ENCODE measurements at regions not wholly inside any gene's neighbourhood (a gene's known extent, or its start where the extent isn't known, plus 50 kb on each side); places are given as distances from the start of the nearest gene placed in this dataset.

DNA sequence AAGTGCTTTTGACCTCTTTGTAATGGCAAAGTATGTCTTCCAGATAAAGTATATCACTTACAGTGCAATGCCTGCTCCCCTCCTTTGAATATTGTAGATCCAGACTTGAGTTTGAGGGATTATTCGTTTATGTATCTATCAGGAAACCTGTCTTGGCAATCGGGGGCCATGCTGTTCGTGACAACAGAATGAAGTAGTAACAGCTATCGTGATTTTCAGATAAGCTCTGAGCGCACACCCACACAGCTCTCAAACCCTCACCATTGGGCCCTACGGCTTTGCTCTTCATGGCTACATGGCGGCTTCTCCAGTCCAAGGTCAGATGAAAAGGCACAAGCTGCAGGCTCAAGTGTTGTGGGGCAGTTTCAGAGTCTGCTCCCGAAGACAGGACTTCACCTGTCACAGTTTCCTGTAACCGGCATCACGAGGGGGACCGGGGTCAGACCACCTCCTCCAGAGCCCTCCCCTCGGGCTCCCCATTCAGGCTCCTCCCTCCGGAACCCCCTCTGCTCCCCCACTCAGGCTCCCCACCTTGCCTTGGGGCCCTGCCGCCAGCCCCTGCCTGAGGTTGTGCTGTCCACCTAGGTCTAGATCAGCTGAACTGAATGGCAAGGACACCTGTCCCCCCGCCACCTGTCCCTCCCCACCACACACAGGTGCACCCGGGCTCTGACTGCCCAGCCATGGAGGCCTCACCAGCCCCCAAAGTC is 292.5 kb upstream of the SALL3 start:
- DNase-seq (ENCODE audit: low read depth) = no peak

DNA sequence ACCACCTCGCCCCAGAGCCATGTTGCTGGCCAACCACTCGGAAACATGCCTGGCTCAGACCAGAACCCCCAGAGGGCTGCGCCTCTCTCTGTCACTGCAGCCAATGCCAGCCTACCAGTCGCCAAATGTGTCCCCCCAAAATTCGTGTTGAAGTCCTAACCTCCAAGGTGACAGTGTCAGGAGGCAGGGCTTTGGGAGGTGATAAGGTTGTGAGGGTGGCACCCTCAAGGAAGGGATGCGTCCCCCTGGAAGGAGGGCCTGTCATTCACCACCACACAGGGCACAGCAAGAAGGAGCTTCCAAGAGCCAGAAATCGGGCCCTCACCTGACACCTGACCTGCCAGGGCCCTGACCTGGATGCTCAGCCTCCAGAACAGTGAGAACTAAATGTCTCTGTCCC is 291.9 kb upstream of the SALL3 start:
- no peak for DNase-seq (ENCODE audit: low read depth)

DNA sequence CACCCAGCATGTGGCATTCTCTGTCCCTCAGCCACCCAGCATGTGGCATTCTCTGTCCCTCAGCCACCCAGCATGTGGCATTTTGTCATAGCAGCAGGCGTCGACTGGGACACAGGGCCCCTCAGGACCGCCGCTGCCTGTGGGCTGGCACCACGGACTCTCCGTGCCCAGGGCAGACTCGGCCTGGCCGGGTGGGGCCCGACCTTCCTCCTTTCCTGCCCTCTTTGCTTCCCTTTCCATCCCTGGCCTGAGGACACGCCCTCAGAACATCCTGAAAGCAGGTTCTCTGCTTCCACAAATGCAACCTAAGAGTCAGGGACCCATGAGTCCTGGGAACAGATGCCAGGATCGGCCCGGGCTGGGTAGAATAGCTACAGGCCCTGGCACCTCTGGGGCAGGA is 291.4 kb upstream of the SALL3 start:
- DNase-seq (ENCODE audit: low read depth) = no peak

DNA sequence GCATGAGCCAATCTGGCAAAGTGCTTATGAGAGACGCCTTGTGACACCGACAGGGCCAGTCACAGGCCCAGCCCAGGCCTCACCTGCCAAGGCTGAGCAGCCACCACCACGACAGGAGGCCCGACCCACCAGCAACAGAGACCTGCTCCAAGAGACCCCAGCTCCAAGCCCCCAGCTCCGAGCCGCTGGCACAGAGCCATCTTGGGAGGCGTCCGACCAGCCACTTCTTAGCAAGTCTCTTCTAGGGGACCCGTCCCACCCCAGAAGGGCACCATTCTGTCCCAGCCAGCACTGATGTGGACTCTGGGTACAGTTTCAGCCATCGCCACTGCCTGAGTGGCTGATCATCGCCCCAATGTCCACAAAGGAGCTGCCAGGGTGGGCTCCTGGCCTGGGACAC is 290.7 kb upstream of the SALL3 start:
- DNase-seq (ENCODE audit: low read depth) = no peak

DNA sequence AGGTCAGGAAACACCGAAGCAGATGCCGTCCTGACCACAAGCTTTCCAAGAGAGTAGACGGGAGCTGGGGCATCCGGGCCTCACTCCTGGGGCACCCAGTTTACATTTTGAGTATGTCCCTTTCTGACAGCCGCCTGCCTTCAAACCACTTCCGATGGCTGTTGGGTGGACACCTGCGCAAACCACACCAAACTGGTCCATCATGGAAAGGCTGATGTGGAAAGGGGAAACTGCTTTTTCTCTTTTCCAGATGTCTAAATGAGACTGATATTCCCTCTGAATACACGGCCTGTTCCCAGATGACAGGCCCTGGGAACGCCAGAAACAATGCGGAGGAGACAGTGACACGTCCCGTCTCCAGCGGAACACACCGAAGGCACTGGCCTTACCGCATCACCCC is 290.0 kb upstream of the SALL3 start:
- no peak for DNase-seq (ENCODE audit: low read depth)

DNA sequence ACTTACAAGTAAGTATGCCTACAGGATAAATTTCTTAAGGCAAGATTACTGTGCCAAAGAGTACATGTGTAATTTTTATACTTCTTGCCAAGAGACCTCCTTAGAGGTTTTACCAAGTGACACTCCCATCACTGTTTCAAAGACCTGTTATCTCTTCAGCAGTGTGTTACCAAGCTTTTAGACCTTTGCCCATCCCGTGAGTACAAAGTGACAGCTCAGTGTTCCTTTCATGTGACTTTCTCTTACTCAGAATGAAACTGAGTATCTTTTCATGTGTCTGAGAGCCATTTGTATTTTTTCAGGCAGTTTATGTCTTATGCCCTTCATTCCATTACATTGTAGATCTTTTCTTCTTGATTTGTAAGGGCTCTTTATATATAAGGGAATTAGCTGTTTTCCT is 287.5 kb upstream of the SALL3 start:
- DNase-seq (ENCODE audit: low read depth) = no peak

DNA sequence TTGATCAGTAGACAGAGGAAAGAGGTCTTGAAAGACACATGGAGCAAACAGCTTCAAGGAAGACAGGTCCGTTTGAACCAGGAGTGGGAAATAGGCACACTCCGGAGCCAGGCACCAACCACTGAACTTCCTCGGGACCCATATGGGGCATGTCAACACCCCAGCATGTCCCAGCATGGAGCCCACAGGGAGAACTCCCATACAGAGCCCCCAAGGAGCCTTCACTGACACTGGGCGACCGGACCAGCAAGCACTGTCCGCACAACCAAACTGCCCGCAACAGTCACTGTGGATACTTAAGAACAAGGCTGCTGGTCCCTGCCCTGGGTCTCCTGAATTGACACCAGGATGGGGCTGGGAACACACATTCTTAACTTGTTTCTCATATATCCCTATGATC is 286.2 kb upstream of the SALL3 start:
- DNase-seq (ENCODE audit: low read depth) = no peak

DNA sequence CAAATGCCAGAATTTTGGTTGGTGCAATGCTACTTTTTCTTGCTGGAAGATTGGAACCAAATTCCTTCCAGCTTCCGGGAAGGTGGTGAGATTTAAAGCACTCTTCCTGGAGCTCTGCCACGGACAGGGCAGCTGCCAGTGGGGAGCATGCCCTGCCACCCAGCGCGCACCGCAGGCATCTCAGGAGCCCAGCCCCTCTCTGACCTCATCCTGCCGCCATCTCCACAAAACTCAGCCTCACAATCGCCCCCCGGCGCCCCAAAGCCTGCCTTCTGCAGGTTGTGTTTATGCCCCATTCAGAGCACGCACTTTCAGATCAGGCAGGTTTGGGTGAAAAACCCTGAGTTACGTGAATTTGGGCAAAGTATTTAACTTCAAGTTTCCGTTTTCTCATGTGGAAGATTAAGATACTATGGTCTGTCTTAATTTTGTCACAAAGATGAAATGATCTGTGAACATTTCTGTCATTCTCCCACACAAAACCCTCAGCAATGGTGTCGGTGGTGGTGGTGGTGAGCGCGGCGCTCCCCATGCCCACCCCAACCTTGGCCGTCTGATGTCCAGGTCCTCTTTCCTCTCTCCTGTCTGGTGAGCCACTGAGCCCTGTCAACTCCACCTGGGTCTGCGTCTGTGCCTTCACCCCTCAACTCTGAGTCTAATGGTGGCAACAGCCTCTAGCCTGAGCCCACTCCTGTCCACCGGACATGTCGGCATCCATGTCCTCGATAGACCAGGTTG is 282.8 kb upstream of the SALL3 start:
- DNase-seq (ENCODE audit: low read depth) = no peak

DNA sequence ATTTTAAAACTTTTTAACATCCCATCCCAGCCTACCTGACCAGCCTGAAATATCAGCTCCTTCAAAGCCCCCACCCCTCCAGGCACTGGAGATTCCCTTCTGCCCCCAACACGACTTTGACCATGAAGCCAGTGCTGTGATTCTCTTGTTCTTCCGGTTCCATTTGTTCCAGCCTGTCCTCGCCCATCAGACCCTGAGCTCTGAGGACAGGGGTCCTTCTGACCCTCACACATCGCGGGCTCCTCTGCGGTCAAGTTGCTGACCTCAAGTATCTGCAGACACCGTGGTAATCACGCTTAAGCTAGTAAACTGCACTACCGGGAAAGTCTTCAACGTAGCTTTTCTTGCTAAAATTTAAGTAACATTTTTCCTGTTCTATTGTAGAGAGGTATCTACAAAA is 282.2 kb upstream of the SALL3 start:
- no peak for DNase-seq (ENCODE audit: low read depth)

DNA sequence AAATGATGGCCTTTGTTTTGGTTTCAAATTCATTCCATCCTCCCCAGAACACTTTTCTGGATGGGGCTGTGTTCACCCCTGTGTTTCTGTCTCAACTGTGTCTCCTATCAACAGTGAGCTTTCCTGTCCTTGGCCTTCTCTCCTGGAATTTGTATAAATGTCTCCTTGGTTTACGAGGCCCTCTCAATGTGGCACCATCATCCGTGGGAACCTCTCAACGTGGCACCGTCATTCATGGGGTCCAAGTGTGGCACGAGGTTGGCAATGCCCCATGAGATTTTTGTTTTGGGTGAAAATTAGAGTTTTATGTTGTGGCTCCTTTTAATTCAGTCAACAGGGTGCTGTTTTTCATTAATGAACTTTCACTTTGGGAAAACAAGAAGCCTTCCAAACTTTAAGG is 280.7 kb upstream of the SALL3 start:
- DNase-seq (ENCODE audit: low read depth) = no peak

DNA sequence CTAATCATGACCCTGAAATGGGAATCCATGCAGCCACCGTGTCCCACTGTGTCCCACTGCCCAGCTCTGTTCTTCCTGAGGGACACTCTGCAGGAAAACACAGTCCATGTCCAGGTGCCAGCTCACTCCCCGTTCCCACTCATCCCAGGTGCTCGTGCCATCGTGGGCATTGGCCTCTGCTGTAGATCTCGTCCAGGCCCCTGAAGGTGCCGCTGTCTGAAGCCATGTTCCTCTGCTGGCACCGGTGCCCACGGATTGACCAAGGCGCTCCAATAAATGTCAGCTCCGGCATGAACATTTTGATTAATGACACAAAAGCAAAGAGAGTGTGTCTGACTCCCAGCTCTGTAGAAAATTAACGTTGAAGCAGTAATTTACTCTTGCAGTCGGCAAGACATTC is 280.1 kb upstream of the SALL3 start:
- no peak for DNase-seq (ENCODE audit: low read depth)

DNA sequence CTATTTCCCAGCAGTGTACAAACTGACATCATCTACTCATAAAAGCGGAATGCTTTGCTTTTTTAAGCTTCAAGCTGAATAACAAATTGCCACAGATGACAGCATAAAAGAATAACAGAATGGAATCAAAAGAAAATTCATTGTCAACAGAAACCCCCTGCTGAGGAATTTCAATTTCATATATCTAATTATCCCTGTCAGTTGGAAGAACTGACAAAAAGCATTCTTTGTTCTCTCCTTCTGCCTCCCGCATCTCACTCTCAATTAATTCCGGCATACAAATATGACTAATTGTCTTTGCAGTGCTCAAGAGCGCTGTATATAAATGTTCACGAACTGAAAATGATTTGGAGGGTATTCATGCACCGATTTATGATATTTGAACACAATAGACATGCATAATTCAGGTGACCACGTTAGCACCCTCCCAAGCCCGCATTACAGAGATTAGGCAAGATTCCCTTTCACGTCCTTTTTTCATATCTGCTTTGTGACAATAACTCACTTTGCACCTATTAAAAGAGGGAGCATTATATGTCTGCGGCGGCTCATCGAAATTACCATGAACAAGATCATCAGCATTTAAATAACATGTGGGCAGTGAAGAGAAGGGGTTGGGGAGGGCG is 277.7 kb upstream of the SALL3 start:
- DNase-seq (ENCODE audit: low read depth) = no peak

DNA sequence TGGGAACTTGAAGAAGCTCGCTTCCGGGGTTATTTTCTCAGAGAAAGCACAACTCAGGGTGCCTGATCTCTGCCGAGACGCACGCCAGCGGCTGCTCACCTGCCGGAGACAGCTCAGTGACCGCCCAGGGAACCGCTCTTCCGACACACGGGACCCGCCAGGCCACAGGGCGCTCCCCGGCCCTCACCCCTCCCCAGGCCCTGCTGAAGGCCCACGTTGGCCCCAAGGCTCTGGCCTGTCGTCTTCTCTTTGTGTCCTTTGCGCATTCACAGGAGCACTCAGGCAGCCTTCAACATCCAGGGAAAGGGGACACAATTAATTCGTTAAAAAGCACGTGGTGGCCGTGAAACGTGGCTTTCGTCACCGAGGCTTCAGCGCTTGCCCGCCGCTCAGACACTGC is 276.3 kb upstream of the SALL3 start:
- DNase-seq (ENCODE audit: low read depth) = no peak

DNA sequence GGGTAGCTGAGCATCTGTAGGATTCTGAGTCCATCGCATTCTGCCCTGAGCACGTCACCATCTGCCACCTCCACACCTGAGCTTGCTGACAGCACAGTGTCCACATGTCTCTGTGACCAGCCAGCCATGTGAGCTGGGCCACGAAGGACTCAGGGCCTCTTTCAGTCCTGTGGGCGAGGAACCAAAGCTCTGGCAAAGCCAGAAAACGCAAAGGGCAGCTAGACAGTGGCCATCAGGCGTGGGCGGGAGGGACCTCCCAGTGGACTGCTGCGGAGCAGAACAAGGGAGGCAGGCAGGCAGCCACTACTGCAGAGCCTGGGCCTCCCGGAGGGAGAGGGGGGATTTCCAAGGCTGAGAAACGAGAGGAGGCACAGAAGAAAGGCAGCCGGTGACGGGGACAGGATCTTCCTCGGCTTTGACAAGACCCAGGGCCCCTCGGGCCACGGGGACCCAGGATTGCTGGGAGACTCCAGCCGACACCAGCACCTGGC is 274.6 kb upstream of the SALL3 start:
- DNase-seq (ENCODE audit: low read depth) = no peak

DNA sequence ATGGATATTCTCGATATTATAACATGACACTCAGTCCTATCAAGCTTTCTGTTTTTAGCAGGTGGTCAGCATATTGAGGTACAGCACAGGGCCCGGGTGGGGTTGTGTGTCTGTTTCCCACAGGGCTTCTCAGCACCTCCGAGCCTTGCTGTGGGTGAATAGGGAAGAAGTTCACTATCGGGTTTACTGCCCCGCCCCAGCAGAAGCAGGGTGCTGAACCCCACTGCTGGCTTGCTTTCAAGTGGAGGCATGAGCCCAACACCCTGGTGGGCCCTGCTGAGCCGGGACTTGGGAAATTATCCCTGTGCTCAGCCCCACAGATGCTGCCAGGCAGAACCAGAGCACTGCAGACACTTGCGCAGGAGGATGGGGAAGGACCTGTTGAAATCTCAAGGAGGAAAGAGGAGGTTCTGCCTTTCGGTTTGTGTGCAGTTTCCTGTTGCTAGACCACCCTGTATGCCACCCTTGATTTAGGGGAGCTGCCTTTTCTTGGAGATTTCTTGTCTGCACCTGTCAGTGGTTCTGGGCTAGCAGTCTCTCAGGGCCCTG is 270.3 kb upstream of the SALL3 start:
- no peak for DNase-seq (ENCODE audit: low read depth)

DNA sequence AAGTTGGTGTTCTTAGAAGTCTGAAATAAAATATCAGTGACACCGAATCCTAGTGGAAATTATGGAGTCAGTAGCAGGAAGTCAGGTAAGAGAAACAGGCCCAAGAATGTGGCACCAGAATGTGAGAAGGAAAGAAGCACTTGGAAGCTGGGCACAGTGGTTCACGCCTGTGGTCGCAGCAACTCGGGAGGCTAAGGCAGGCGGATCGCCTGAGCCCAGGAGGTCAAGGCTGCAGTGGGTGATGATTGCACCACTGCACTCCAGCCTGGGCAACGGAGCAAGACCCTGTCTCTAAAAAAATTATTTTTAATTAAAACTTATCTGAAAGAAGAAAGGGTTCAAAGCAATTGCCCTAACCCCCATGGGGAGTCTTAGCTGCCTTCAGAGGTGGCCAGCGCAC is 268.3 kb upstream of the SALL3 start:
- DNase-seq (ENCODE audit: low read depth) = no peak

DNA sequence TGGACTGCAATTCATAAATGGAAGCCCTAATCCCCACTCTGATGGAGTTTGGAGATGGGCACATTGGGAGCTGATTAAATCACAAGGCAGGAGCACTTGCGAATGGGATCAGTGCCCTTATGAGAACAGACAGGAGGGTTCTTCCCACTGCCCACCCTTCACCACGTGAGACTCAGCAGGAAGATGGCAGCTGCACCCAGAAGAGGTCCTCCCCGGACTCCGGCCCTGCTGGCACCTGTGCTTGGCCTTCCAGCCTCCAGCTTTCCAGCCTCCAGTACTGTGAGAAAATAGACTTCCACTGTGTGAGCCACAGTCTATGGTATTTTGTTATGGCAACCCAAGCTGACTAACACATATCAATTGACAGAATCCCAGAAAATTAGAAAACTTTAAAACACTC is 267.6 kb upstream of the SALL3 start:
- DNase-seq (ENCODE audit: low read depth) = no peak

DNA sequence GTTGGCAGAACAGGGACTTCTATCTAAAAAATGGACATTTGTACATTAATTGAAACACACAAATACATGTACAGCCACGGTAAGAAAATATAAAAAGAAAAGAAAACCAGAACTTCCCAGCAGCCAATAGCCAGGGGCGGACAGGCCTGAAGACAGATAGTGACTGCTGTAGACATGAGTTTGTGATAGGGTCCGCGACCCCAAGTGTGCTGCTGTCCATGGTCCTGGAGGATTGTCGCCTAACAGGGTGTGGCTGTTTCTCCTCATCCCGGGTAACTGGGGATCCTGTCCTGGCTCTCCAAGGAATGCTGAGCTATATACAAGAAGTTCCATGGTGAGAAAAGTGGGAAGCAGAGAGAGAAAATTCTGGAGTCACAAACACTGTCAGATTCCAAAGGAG is 266.5 kb upstream of the SALL3 start:
- no peak for DNase-seq (ENCODE audit: low read depth)

DNA sequence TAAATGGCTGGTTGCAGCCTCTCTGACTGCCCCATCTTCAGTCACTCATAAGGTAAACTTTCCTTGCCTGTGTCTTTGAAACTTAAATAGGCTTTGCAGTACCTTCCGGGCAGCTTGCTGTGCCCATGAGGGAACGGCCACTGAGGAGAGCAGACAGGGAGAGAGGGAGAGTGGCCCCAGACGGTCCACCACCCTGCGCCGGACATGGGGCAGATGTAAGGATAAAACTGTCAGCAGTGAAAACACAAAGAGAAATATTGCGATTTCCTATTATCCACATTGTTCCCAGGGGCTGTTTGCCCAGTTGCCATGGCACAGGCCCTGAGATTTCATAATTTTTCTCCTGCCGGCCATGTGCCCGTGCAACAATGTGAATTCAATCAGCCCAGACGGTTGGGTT is 265.9 kb upstream of the SALL3 start:
- DNase-seq (ENCODE audit: low read depth) = no peak

DNA sequence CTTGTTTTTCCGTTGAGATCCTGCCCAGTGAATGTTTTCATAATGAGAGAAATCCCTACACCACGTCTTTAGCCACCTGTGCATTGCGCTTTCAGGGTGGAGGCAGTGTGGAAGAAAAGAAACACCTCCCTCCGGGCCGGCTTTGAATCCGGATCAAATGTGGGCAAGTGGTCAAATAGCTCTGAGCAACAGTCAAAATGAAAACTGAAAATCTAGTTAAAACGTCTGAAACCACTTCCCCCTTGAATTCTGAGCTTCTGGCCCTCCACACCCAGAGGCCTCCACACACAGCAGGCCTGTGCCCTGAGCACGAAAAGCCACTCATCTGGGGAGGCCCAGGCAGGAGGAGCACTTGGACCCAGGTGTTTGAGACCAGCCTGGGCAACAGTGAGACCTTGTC is 263.6 kb upstream of the SALL3 start:
- no peak for DNase-seq (ENCODE audit: low read depth)

DNA sequence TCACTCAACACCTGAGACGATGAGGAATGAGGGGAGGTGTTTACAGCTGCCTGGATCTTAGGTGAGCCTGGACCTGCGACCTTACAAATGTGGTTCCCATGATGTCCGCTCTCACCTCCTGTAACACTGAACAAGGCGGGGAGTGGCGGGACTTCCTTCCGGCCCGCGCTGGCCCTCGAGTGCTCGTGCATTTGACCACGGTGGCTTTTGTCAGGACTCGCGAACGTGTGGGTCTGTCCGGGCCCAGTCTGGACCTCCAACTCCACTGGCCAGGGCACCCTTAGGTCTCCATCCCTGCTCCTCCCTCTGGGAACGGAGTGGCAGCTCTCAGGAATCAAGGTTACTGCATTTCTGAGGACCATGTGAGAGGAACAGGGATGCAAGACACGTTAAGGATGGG is 263.0 kb upstream of the SALL3 start:
- no peak for DNase-seq (ENCODE audit: low read depth)

DNA sequence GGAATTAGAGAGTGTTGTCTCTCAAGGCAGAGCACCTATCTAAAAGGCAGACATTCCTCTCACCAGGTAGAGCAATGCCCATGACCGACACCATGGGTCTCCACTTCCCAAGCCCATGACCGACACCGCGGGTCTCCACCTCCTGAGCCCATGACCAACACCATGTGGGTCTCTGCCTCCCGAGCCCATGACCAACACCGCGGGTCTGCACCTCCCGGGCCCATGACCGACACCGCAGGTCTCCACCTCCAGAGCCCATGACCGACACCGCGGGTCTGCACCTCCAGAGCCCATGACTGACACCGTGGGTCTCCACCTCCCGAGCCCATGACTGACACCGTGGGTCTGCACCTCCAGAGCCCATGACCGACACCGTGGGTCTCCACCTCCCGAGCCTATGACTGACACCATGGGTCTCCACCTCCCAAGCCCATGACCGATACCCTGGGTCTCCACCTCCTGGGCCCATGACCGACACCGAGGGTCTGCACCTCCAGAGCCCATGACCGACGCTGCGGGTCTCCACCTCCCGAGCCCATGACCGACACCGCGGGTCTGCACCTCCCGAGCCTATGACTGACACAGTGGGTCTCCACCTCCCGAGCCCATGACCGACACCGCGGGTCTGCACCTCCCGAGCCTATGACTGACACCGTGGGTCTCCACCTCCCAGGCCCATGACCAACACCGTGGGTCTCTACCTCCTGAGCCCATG is 262.4 kb upstream of the SALL3 start:
- DNase-seq (ENCODE audit: low read depth) = no peak

All from HT1080 (cell line).